Activated T-helper 17 cell treated with anti-CD3 and anti-CD28 coated beads, Interleukin-2, amount 50 U/mL, for 72 hours (primary cell): ENCODE measurements at regions not wholly inside any gene's neighbourhood (a gene's known extent, or its start where the extent isn't known, plus 50 kb on each side); places are given as distances from the start of the nearest gene placed in this dataset.
"Not testable (repeated sequence)": the region's sequence is repeated elsewhere in the genome, so short reads cannot be mapped to it uniquely, and the experiment has no call there.

Experiments used
- ATAC-seq: fragments of 150-1000 bp; cut with Tn5 transposase; replicated peaks from 2 replicates; pipeline ENCODE4 v1.10.0; 2021; ENCODE audit warnings: mild to moderate bottlenecking, moderate library complexity
- H3K27ac Mint-ChIP-seq: one replicate; pipeline ENCODE4 v1.8.0; 2022; ENCODE audit warnings: mixed read lengths
- H3K27me3 Mint-ChIP-seq: one replicate; pipeline ENCODE4 v1.8.0; 2022; ENCODE audit warnings: mixed read lengths
- H3K36me3 Mint-ChIP-seq: one replicate; pipeline ENCODE4 v1.8.0; 2022; ENCODE audit warnings: low read depth, mild to moderate bottlenecking, mixed read lengths
- H3K4me1 Mint-ChIP-seq: one replicate; pipeline ENCODE4 v1.8.0; 2022; ENCODE audit warnings: mixed read lengths
- H3K4me3 Mint-ChIP-seq: one replicate; pipeline ENCODE4 v1.8.0; 2022; ENCODE audit warnings: mild to moderate bottlenecking, mixed read lengths
- H3K9me3 Mint-ChIP-seq: one replicate; pipeline ENCODE4 v1.8.0; 2022; ENCODE audit warnings: mixed read lengths

GRCh38 chr11:82049199-82049598 is 684.5 kb downstream of the FAM181B start:
- ATAC-seq, result no peak
- no peaks in the 10 kb centered on the region for H3K36me3 Mint-ChIP-seq
- peaks cover 9% of the 10 kb centered on the region for H3K9me3 Mint-ChIP-seq
- H3K4me1 Mint-ChIP-seq, result no peaks in the 10 kb centered on the region
- no peak overlapping the region for H3K27ac Mint-ChIP-seq
- H3K27me3 Mint-ChIP-seq, result no peaks in the 10 kb centered on the region
- H3K4me3 Mint-ChIP-seq, result no peak overlapping the region

- Mint-ChIP-seq H3K4me3 (no peak overlapping the region), H3K27ac (no peak overlapping the region), H3K9me3 (peaks cover 9% of the 10 kb centered on the region), H3K4me1 (no peaks in the 10 kb centered on the region), H3K27me3 (no peaks in the 10 kb centered on the region), H3K36me3 (no peaks in the 10 kb centered on the region)
- no peak for ATAC-seq
Measured at GRCh38 chr11:82047200-82047599, 686.5 kb downstream of the FAM181B start.

GRCh38 chr11:82046778-82047177 is 686.9 kb downstream of the FAM181B start:
- Mint-ChIP-seq H3K4me3 (no peak overlapping the region), H3K36me3 (no peaks in the 10 kb centered on the region), H3K4me1 (no peaks in the 10 kb centered on the region), H3K9me3 (peaks cover 9% of the 10 kb centered on the region), H3K27me3 (no peaks in the 10 kb centered on the region), H3K27ac (no peak overlapping the region)
- no peak for ATAC-seq

GRCh38 chr11:82045748-82046457 is 687.8 kb downstream of the FAM181B start:
- no peaks in the 10 kb centered on the region for H3K36me3 Mint-ChIP-seq
- H3K27ac Mint-ChIP-seq, result no peak overlapping the region
- no peaks in the 10 kb centered on the region for H3K4me1 Mint-ChIP-seq
- peaks cover 9% of the 10 kb centered on the region for H3K9me3 Mint-ChIP-seq
- H3K27me3 Mint-ChIP-seq, result no peaks in the 10 kb centered on the region
- peak; percentile 64 for ATAC-seq
- H3K4me3 Mint-ChIP-seq, result no peak overlapping the region

GRCh38 chr11:82043316-82043715 is 690.3 kb downstream of the FAM181B start:
- Mint-ChIP-seq H3K27me3 (no peaks in the 10 kb centered on the region), H3K36me3 (no peaks in the 10 kb centered on the region), H3K27ac (no peak overlapping the region), H3K4me3 (no peak overlapping the region), H3K4me1 (no peaks in the 10 kb centered on the region), H3K9me3 (peaks cover 9% of the 10 kb centered on the region)
- no peak for ATAC-seq

GRCh38 chr11:82041764-82042163 is 691.9 kb downstream of the FAM181B start:
- no peaks in the 10 kb centered on the region for H3K4me1 Mint-ChIP-seq
- H3K9me3 Mint-ChIP-seq, result peaks cover 7% of the 10 kb centered on the region
- no peak for ATAC-seq
- no peaks in the 10 kb centered on the region for H3K36me3 Mint-ChIP-seq
- H3K4me3 Mint-ChIP-seq, result no peak overlapping the region
- H3K27ac Mint-ChIP-seq, result no peak overlapping the region
- H3K27me3 Mint-ChIP-seq, result no peaks in the 10 kb centered on the region

GRCh38 chr11:82038154-82038553 is 695.5 kb downstream of the FAM181B start:
- Mint-ChIP-seq H3K27ac (no peak overlapping the region), H3K9me3 (no peaks in the 10 kb centered on the region), H3K4me3 (no peak overlapping the region)

GRCh38 chr11:82034527-82034926 is 699.1 kb downstream of the FAM181B start:
- Mint-ChIP-seq H3K36me3 (no peaks in the 10 kb centered on the region), H3K27ac (no peak overlapping the region), H3K27me3 (no peaks in the 10 kb centered on the region), H3K9me3 (no peaks in the 10 kb centered on the region), H3K4me1 (no peaks in the 10 kb centered on the region), H3K4me3 (no peak overlapping the region)
- ATAC-seq, result no peak

More at GRCh38 chr11:82038154-82038553, 695.5 kb downstream of the FAM181B start:
- no peaks in the 10 kb centered on the region for H3K4me1 Mint-ChIP-seq
- H3K36me3 Mint-ChIP-seq, result no peaks in the 10 kb centered on the region
- H3K27me3 Mint-ChIP-seq, result no peaks in the 10 kb centered on the region
- ATAC-seq, result no peak

- not testable (repeated sequence) for ATAC-seq
Measured at GRCh38 chr11:82027335-82027734, 706.3 kb downstream of the FAM181B start.

GRCh38 chr11:82024760-82025159 is 708.9 kb downstream of the FAM181B start:
- Mint-ChIP-seq H3K27ac (no peak overlapping the region), H3K4me3 (no peak overlapping the region), H3K9me3 (peaks cover 4% of the 10 kb centered on the region), H3K36me3 (no peaks in the 10 kb centered on the region), H3K4me1 (no peaks in the 10 kb centered on the region), H3K27me3 (no peaks in the 10 kb centered on the region)
- no peak for ATAC-seq

More at GRCh38 chr11:82027335-82027734, 706.3 kb downstream of the FAM181B start:
- H3K27ac Mint-ChIP-seq, H3K4me1 Mint-ChIP-seq, H3K36me3 Mint-ChIP-seq, H3K27me3 Mint-ChIP-seq, H3K9me3 Mint-ChIP-seq, H3K4me3 Mint-ChIP-seq: not testable (repeated sequence)

GRCh38 chr11:82012276-82012675 is 721.4 kb downstream of the FAM181B start:
- Mint-ChIP-seq H3K36me3 (no peaks in the 10 kb centered on the region), H3K4me3 (no peak overlapping the region), H3K9me3 (peaks cover 4% of the 10 kb centered on the region), H3K27ac (no peak overlapping the region), H3K27me3 (no peaks in the 10 kb centered on the region), H3K4me1 (no peaks in the 10 kb centered on the region)
- ATAC-seq, result no peak

GRCh38 chr11:82009133-82009532 is 724.5 kb downstream of the FAM181B start:
- peaks cover 5% of the 10 kb centered on the region for H3K9me3 Mint-ChIP-seq
- H3K27me3 Mint-ChIP-seq, result no peaks in the 10 kb centered on the region
- ATAC-seq, result no peak
- no peaks in the 10 kb centered on the region for H3K36me3 Mint-ChIP-seq
- no peak overlapping the region for H3K27ac Mint-ChIP-seq
- H3K4me1 Mint-ChIP-seq, result peaks cover 5% of the 10 kb centered on the region
- H3K4me3 Mint-ChIP-seq, result no peak overlapping the region

- Mint-ChIP-seq H3K9me3 (peaks cover 5% of the 10 kb centered on the region), H3K4me1 (peaks cover 5% of the 10 kb centered on the region), H3K4me3 (no peak overlapping the region), H3K27ac (no peak overlapping the region), H3K27me3 (no peaks in the 10 kb centered on the region), H3K36me3 (no peaks in the 10 kb centered on the region)
- ATAC-seq, result no peak
Measured at GRCh38 chr11:82007521-82007920, 726.1 kb downstream of the FAM181B start.

GRCh38 chr11:82004537-82005213 is 729.0 kb downstream of the FAM181B start:
- Mint-ChIP-seq H3K9me3 (peaks cover 5% of the 10 kb centered on the region), H3K36me3 (no peaks in the 10 kb centered on the region), H3K27ac (no peak overlapping the region), H3K4me1 (peaks cover 5% of the 10 kb centered on the region), H3K27me3 (no peaks in the 10 kb centered on the region), H3K4me3 (no peak overlapping the region)
- ATAC-seq, result peak; percentile 79
